NCI-H524 (cell line): ENCODE measurements at regions not wholly inside any gene's neighbourhood (a gene's known extent, or its start where the extent isn't known, plus 50 kb on each side); places are given as distances from the start of the nearest gene placed in this dataset.
A peak's percentile ranks its signal among the peaks of the same experiment; 100 is the strongest.

ENCODE experiments used
- DNase-seq, 2 experiments: peaks; one replicate each; lab custom pipeline; 2025; lab: John Stamatoyannopoulos, UW

- DNase-seq = no peak
Observed at GRCh38 chr2:164090533-164090932, 354.7 kb upstream of the FIGN start.

GRCh38 chr2:164084066-164084465, 348.3 kb upstream of the FIGN start:
- peak in 1 of 2 experiments; percentile 3 for DNase-seq

- DNase-seq = no peak
Observed at GRCh38 chr2:164080486-164080885, 344.7 kb upstream of the FIGN start.

GRCh38 chr2:164079258-164079657, 343.4 kb upstream of the FIGN start:
- DNase-seq = no peak

- DNase-seq = no peak
Observed at GRCh38 chr2:164078421-164078820, 342.6 kb upstream of the FIGN start.

GRCh38 chr2:164073101-164074074, 337.6 kb upstream of the FIGN start:
- peak in 1 of 2 experiments; percentile 49 for DNase-seq

GRCh38 chr2:164069540-164069939, 333.7 kb upstream of the FIGN start:
- DNase-seq = no peak

- no peak for DNase-seq
Observed at GRCh38 chr2:164068063-164068462, 332.3 kb upstream of the FIGN start.

GRCh38 chr2:164066095-164066494, 330.3 kb upstream of the FIGN start:
- DNase-seq = peak; percentile 77 to 95

GRCh38 chr2:164065038-164065437, 329.2 kb upstream of the FIGN start:
- DNase-seq = peak; percentile 61 to 70

- DNase-seq = peak in 1 of 2 experiments; percentile 39
Observed at GRCh38 chr2:164061129-164061746, 325.4 kb upstream of the FIGN start.

GRCh38 chr2:164060031-164060430, 324.2 kb upstream of the FIGN start:
- DNase-seq = no peak

- DNase-seq = no peak
Observed at GRCh38 chr2:164055623-164056022, 319.8 kb upstream of the FIGN start.

- DNase-seq = no peak
Observed at GRCh38 chr2:164054651-164055050, 318.8 kb upstream of the FIGN start.

GRCh38 chr2:164053021-164053420, 317.2 kb upstream of the FIGN start:
- no peak for DNase-seq

- DNase-seq = no peak
Observed at GRCh38 chr2:164052006-164052405, 316.2 kb upstream of the FIGN start.

- no peak for DNase-seq
Observed at GRCh38 chr2:164048729-164049128, 312.9 kb upstream of the FIGN start.

- DNase-seq = no peak
Observed at GRCh38 chr2:164046040-164046439, 310.2 kb upstream of the FIGN start.

GRCh38 chr2:164044622-164045021, 308.8 kb upstream of the FIGN start:
- no peak for DNase-seq

- DNase-seq = no peak
Observed at GRCh38 chr2:164039270-164039669, 303.5 kb upstream of the FIGN start.

- DNase-seq = no peak
Observed at GRCh38 chr2:164032995-164033394, 297.2 kb upstream of the FIGN start.

- DNase-seq = no peak
Observed at GRCh38 chr2:164030623-164031022, 294.8 kb upstream of the FIGN start.

GRCh38 chr2:164028814-164029534, 293.2 kb upstream of the FIGN start:
- no peak for DNase-seq
